SK-N-SH (cell line): ENCODE measurements at regions not wholly inside any gene's neighbourhood (a gene's known extent, or its start where the extent isn't known, plus 50 kb on each side); places are given as distances from the start of the nearest gene placed in this dataset.

Experiments
- CTCF ChIA-PET: fragments of 300-600, 350-600 bp; formaldehyde crosslinking; extraction: SDS; loops from one replicate; lab custom pipeline; 2021; lab: Yijun Ruan, JAX
- POLR2A ChIA-PET: fragments of 350-600 bp; sonication (Branson Sonifier 250); formaldehyde crosslinking; extraction: SDS; loops from one replicate; lab custom pipeline; 2020; ENCODE audit warnings: antibody characterized with exemption, inconsistent platforms; lab: Yijun Ruan, JAX
- DNase-seq: peaks from one replicate; pipeline ENCODE4 v3.0.0; 2012
- H2AFZ ChIP-seq: fragments of 200-600 bp; sonication (generic); 2 replicates; pipeline ENCODE4 v1.8.1; 2016; ENCODE audit warnings: antibody characterized with exemption, mild to moderate bottlenecking, low read depth
- H3F3A ChIP-seq: fragments of 200-600 bp; sonication (generic); replicated peaks from 2 replicates; pipeline ENCODE3; 2016; ENCODE audit warnings: antibody characterized with exemption, mild to moderate bottlenecking; ENCODE audit not compliant: insufficient read depth
- H3K27ac ChIP-seq, 2 experiments: fragments of 200-500 bp in 1 of 2; fragments of 200-600 bp in 1 of 2; sonication (Bioruptor generic) in 1 of 2; sonication (generic), shearing (Covaris generic) in 1 of 2; 2 replicates each; pipeline versions ENCODE4 v1.5.1 to v1.6.1; 2014 to 2016; ENCODE audit warnings: low read depth in 2 of 2, inconsistent platforms in 1 of 2, low read length in 1 of 2, mild to moderate bottlenecking in 1 of 2, mixed read lengths in 1 of 2
- H3K27me3 ChIP-seq: fragments of 200-600 bp; sonication (generic), shearing (Covaris generic); 2 replicates; pipeline ENCODE4 v1.6.1; 2016; ENCODE audit warnings: mixed run types; ENCODE audit not compliant: insufficient read depth
- H3K36me3 ChIP-seq, 2 experiments: fragments of 200-500 bp in 1 of 2; fragments of 200-600 bp in 1 of 2; sonication (Bioruptor generic) in 1 of 2; sonication (generic) in 1 of 2; replicated peaks in 1 of 2; 2 replicates each; pipeline versions ENCODE3 to v1.5.1; 2014 to 2016; ENCODE audit warnings: low read length in 1 of 2, mild to moderate bottlenecking in 1 of 2; ENCODE audit not compliant: insufficient read depth in 2 of 2, control insufficient read depth in 1 of 2
- H3K4me1 ChIP-seq, 2 experiments: fragments of 200-500 bp in 1 of 2; fragments of 200-600 bp in 1 of 2; sonication (Bioruptor generic) in 1 of 2; sonication (generic), shearing (Covaris generic) in 1 of 2; 2 replicates each; pipeline versions ENCODE4 v1.5.1 to v1.6.1; 2014 to 2016; ENCODE audit warnings: low read depth in 1 of 2, low read length in 1 of 2, mixed run types in 1 of 2; ENCODE audit not compliant: insufficient read depth in 2 of 2, control insufficient read depth in 1 of 2
- H3K4me2 ChIP-seq: fragments of 200-600 bp; sonication (generic), shearing (Covaris generic); 2 replicates; pipeline ENCODE4 v1.6.1; 2017; ENCODE audit warnings: mixed run types
- H3K4me3 ChIP-seq, 2 experiments: fragments of 200-500 bp in 1 of 2; fragments of 200-600 bp in 1 of 2; sonication (Bioruptor generic) in 1 of 2; sonication (generic), shearing (Covaris generic) in 1 of 2; 2 replicates each; pipeline versions ENCODE4 v1.5.1 to v1.8.1; 2014 to 2016; ENCODE audit warnings: low read depth in 2 of 2, inconsistent platforms in 1 of 2, low read length in 1 of 2, mild to moderate bottlenecking in 1 of 2, mixed read lengths in 1 of 2, moderate library complexity in 1 of 2
- H3K79me2 ChIP-seq: fragments of 200-600 bp; sonication (generic); 2 replicates; pipeline ENCODE4 v1.8.1; 2017; ENCODE audit warnings: mild to moderate bottlenecking; ENCODE audit not compliant: insufficient read depth
- H3K9ac ChIP-seq: fragments of 200-600 bp; sonication (generic); 2 replicates; pipeline ENCODE4 v1.6.1; 2017; ENCODE audit warnings: mixed run types
- H3K9me2 ChIP-seq: fragments of 200-600 bp; sonication (generic); 2 replicates; pipeline ENCODE4 v1.6.1; 2017; ENCODE audit warnings: mixed run types
- H3K9me3 ChIP-seq: fragments of 200-600 bp; sonication (generic); 2 replicates; pipeline ENCODE4 v1.6.1; 2017; ENCODE audit warnings: mixed run types, mild to moderate bottlenecking, moderate library complexity
- H4K20me1 ChIP-seq: fragments of 200-600 bp; sonication (generic); 2 replicates; pipeline ENCODE4 v1.6.1; 2017; ENCODE audit warnings: mild to moderate bottlenecking, mixed run types; ENCODE audit not compliant: insufficient read depth
- CHD2 ChIP-seq: fragments of 150-350 bp; IDR thresholded peaks from 2 replicates; pipeline ENCODE4 v1.6.1; 2018; ENCODE audit warnings: low read length; ENCODE audit not compliant: partially characterized antibody
- ELF1 ChIP-seq: IDR thresholded peaks from 2 replicates; pipeline ENCODE4 v1.4.0; 2012
- EP300 ChIP-seq, 2 experiments: IDR thresholded peaks; 2 replicates each; pipeline versions ENCODE4 v1.4.0 to v1.6.1; 2012; ENCODE audit warnings: borderline replicate concordance in 1 of 2, low read depth in 1 of 2, low read length in 1 of 2
- FOSL2 ChIP-seq: IDR thresholded peaks from 2 replicates; pipeline ENCODE4 v1.4.0; 2012; ENCODE audit warnings: low read depth, mild to moderate bottlenecking, moderate library complexity, borderline replicate concordance
- FOXM1 ChIP-seq: IDR thresholded peaks from 2 replicates; pipeline ENCODE4 v1.4.0; 2012; ENCODE audit warnings: low read depth, mild to moderate bottlenecking
- GABPA ChIP-seq: IDR thresholded peaks from 2 replicates; pipeline ENCODE4 v1.4.0; 2012; ENCODE audit warnings: low read depth, mild to moderate bottlenecking
- NFIC ChIP-seq: IDR thresholded peaks from 2 replicates; pipeline ENCODE4 v1.4.0; 2012; ENCODE audit warnings: borderline replicate concordance
- POLR2AphosphoS5 ChIP-seq: IDR thresholded peaks from 2 replicates; pipeline ENCODE4 v1.6.1; 2012; ENCODE audit warnings: low read depth, low read length
- RAD21 ChIP-seq: IDR thresholded peaks from 2 replicates; pipeline ENCODE4 v1.6.1; 2012; ENCODE audit warnings: mild to moderate bottlenecking, low read length
- RFX5 ChIP-seq: IDR thresholded peaks from 2 replicates; pipeline ENCODE4 v1.6.1; 2012; ENCODE audit warnings: mild to moderate bottlenecking, improper control_type of control experiment, low read length
- RXRA ChIP-seq: IDR thresholded peaks from 2 replicates; pipeline ENCODE4 v1.4.0; 2012; ENCODE audit warnings: low read depth, mild to moderate bottlenecking, borderline replicate concordance
- SIN3A ChIP-seq: IDR thresholded peaks from 2 replicates; pipeline ENCODE4 v1.6.1; 2012; ENCODE audit warnings: low read depth, mild to moderate bottlenecking, low read length, moderate library complexity, borderline replicate concordance
- TAF1 ChIP-seq: IDR thresholded peaks from 2 replicates; pipeline ENCODE4 v1.6.1; 2012; ENCODE audit warnings: low read depth, mild to moderate bottlenecking, low read length, moderate library complexity, borderline replicate concordance
- TEAD4 ChIP-seq: IDR thresholded peaks from 2 replicates; pipeline ENCODE4 v1.4.0; 2012; ENCODE audit warnings: mild to moderate bottlenecking, borderline replicate concordance; ENCODE audit not compliant: insufficient read depth
- YY1 ChIP-seq: IDR thresholded peaks from 2 replicates; pipeline ENCODE4 v1.4.0; 2012; ENCODE audit warnings: low read depth, mild to moderate bottlenecking
- WGBS: methylation state at CpG from one replicate; pipeline ENCODE4 v1.1.6; 2017; ENCODE audit warnings: low lambda C conversion rate; 5-methylcytosine and 5-hydroxymethylcytosine counted together
- TF ChIP-seq, protein P1 (sequence below): fragments of 200-600 bp; sonication (generic); IDR thresholded peaks from 2 replicates; pipeline ENCODE4 v1.6.1; 2017; ENCODE audit warnings: antibody characterized with exemption, mild to moderate bottlenecking, moderate library complexity

DNA sequence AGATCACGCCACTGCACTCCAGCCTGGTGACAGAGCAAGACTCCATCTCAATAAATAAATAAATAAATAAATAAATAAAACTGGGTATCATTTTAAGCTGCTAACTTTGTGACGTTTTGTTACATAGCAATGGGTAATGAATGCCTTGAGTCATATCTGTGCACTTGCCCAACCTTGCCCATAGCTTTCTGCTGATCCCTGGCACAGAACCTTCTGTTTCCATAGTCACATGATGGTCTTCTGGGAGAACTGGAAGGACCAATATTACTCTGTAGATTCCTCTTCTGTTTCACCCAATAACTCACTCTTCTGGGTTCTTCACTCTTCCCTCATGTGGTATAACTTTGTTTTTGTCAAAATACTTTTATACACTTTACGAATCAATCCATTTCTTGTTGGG is 140.8 kb downstream of the SCARB1 start:
- peaks cover 16% of the 10 kb centered on the region for H3F3A ChIP-seq
- no peak overlapping the region for H2AFZ ChIP-seq
- H3K27ac ChIP-seq, result no peak overlapping the region
- H3K36me3 ChIP-seq, result no peaks in the 10 kb centered on the region
- no peaks in the 10 kb centered on the region for H3K27me3 ChIP-seq
- no peak overlapping the region for H3K4me2 ChIP-seq
- DNase-seq, result no peak
- H3K9me3 ChIP-seq, result no peaks in the 10 kb centered on the region
- H4K20me1 ChIP-seq, result no peaks in the 10 kb centered on the region
- no peaks in the 10 kb centered on the region for H3K9me2 ChIP-seq
- no peaks in the 10 kb centered on the region for H3K79me2 ChIP-seq
- WGBS, result 81% methylated on average over 3 of the region's 3 CpGs
- H3K9ac ChIP-seq, result no peak overlapping the region
- ChIA-PET CTCF (no interaction called here), POLR2A (no interaction called here)
- H3K4me1 ChIP-seq, result peaks cover 14 to 41% of the 10 kb centered on the region in 2 experiments; a peak in 3 of 4 replicates
- H3K4me3 ChIP-seq, result no peak overlapping the region
- TF ChIP-seq ELF1 (no peak), SIN3A (no peak), RAD21 (no peak), GABPA (no peak), CHD2 (no peak), TEAD4 (no peak), EP300 (IDR thresholded peaks at IDR 0.05; ENCODE audit: borderline replicate concordance in 1 of 2, low read depth in 1 of 2, low read length in 1 of 2) (no peak), TAF1 (no peak), RXRA (no peak), FOSL2 (no peak), FOXM1 (no peak), YY1 (no peak), RFX5 (no peak)
- TF ChIP-seq, protein P1, sequence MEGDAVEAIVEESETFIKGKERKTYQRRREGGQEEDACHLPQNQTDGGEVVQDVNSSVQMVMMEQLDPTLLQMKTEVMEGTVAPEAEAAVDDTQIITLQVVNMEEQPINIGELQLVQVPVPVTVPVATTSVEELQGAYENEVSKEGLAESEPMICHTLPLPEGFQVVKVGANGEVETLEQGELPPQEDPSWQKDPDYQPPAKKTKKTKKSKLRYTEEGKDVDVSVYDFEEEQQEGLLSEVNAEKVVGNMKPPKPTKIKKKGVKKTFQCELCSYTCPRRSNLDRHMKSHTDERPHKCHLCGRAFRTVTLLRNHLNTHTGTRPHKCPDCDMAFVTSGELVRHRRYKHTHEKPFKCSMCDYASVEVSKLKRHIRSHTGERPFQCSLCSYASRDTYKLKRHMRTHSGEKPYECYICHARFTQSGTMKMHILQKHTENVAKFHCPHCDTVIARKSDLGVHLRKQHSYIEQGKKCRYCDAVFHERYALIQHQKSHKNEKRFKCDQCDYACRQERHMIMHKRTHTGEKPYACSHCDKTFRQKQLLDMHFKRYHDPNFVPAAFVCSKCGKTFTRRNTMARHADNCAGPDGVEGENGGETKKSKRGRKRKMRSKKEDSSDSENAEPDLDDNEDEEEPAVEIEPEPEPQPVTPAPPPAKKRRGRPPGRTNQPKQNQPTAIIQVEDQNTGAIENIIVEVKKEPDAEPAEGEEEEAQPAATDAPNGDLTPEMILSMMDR, result no peak

DNA sequence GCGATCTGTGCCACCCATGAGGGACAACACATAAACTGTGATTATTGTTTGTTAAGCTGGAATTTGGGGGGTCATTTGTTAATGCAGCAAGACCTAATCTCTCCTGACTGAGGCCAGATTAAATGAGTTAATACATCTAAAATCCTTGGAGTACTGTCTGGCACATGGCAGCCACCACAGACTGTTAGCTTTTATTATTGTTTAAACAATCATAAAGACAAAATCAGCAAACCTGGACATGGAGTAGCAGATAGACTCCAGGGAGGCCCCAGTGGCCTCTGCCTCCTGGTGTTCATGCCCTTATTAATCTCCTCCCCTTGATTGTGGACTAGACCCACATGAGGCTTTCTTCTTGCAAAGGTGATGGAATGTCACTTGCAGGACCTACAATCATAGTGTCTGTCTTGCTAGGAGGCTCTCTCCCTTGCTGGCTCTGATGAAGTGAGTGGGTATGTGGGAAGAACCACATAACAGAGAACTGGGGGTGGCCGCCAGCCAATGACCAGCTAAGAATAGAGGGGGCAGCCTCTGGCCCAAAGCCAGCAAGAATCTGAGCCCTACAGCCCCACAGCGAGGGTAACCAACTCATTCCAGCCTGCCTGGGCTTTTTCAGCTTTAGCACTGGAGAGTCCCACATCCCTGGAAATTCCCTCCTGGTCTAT is 142.0 kb downstream of the SCARB1 start:
- POLR2A ChIA-PET, result no interaction called here
- no peaks in the 10 kb centered on the region for H3K9me2 ChIP-seq
- 83% methylated on average over 3 of the region's 3 CpGs for WGBS
- H3F3A ChIP-seq, result peaks cover 16% of the 10 kb centered on the region
- H3K4me2 ChIP-seq, result peak overlapping the region; percentile 57
- H2AFZ ChIP-seq, result no peak overlapping the region
- TF ChIP-seq NFIC (peak; percentile 53; the same call in 1 of the 2 replicates), POLR2AphosphoS5 (no peak)
- peak overlapping the region; percentile 43; the same call in 1 of the 2 replicates for H3K9ac ChIP-seq
- peak overlapping the region; percentile 88 to 98 for H3K27ac ChIP-seq
- peaks cover 14 to 37% of the 10 kb centered on the region in 2 experiments; a peak in 3 of 4 replicates for H3K4me1 ChIP-seq
- H3K79me2 ChIP-seq, result no peaks in the 10 kb centered on the region
- H3K27me3 ChIP-seq, result no peaks in the 10 kb centered on the region
- no peak for DNase-seq
- H4K20me1 ChIP-seq, result no peaks in the 10 kb centered on the region
- CTCF ChIA-PET, result interaction anchor here (0.6 to 1.6 kb wide), 5 partner anchors 160 to 370 kb away, joined by 3 to 5 read pairs (median 4); no protein-coding TSS in a partner anchor
- H3K9me3 ChIP-seq, result no peaks in the 10 kb centered on the region
- no peaks in the 10 kb centered on the region for H3K36me3 ChIP-seq
- no peak overlapping the region for H3K4me3 ChIP-seq
